ENCODE measurements at regions not wholly inside any gene's neighbourhood (a gene's known extent, or its start where the extent isn't known, plus 50 kb on each side); places are given as distances from the start of the nearest gene placed in this dataset.

DNA sequence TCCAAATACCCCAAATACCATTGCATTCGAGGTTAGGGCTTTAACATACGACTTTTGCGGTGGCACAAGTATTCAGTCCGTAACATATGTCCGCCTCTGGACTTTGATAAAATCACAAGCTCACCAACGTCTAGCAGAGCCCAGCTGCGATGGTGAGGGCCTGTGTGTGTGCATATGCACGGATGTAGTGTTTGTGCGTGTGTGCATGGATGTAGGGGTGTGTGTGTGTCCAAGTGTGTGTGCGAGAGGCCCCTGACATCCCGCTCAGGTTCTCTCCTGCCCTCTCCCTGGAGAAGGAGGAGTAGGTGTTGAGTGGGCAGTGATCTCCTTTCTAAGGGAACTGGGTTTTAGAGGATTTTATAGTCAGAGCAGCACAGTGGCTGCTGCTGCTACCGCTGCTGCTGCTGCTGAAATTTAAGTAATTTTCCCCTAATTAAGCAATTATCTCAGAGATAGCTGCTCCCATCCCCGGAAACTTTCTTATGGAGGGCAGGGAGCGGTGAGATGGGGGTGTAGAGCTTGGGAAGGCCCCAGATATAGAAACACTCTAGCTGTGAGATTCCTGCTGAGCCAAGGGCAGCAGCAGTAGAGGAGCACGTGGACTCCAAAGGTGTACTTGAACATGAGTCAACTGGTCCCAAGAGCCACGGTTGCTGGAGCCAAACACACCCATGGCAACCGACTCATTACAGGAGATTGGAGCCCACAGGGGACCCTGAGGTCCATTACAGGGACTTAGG, 121.7 kb upstream of the SDK2 start:
- no peak overlapping the region for H3K27ac ChIP-seq
- TF ChIP-seq, protein P1, sequence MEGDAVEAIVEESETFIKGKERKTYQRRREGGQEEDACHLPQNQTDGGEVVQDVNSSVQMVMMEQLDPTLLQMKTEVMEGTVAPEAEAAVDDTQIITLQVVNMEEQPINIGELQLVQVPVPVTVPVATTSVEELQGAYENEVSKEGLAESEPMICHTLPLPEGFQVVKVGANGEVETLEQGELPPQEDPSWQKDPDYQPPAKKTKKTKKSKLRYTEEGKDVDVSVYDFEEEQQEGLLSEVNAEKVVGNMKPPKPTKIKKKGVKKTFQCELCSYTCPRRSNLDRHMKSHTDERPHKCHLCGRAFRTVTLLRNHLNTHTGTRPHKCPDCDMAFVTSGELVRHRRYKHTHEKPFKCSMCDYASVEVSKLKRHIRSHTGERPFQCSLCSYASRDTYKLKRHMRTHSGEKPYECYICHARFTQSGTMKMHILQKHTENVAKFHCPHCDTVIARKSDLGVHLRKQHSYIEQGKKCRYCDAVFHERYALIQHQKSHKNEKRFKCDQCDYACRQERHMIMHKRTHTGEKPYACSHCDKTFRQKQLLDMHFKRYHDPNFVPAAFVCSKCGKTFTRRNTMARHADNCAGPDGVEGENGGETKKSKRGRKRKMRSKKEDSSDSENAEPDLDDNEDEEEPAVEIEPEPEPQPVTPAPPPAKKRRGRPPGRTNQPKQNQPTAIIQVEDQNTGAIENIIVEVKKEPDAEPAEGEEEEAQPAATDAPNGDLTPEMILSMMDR (IDR thresholded peaks at IDR 0.05), result no peak
- intact Hi-C loops (cut with DNase I), result no loop called here
- H3K27me3 ChIP-seq, result no peaks in the 10 kb centered on the region
- DNase-seq (ENCODE audit: low spot score in 2 of 2), result no peak
- H3K4me1 ChIP-seq, result peaks cover 4 to 21% of the 10 kb centered on the region in 2 donors
- H3K36me3 ChIP-seq, result no peaks in the 10 kb centered on the region
- H3K9me3 ChIP-seq, result no peaks in the 10 kb centered on the region
- H3K4me3 ChIP-seq, result no peak overlapping the region

DNA sequence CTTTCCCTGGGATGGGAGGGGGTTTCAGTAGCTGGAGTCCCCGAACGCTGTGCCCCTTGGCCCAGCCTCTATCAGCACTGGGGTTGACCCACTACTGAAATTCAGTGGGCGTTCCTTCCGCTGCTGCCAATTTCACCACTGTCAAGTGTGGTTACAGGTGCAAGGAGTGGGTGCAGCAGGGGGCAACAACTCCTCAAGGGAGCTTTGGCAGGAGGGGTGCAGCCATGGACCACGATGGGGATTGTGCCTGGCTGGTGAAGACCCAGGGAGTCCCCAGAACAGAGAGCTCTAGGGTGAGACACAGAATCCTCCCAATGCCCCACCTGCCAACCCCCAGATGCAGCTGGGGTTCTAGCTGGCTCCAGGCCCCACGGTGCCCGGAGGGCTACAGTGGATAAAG, 123.5 kb upstream of the SDK2 start:
- TF ChIP-seq, protein P1 (IDR thresholded peaks at IDR 0.05), result no peak
- Histone ChIP-seq H3K27ac (no peak overlapping the region), H3K4me3 (no peak overlapping the region), H3K36me3 (no peaks in the 10 kb centered on the region), H3K9me3 (no peaks in the 10 kb centered on the region), H3K27me3 (no peaks in the 10 kb centered on the region), H3K4me1 (peaks cover 13 to 32% of the 10 kb centered on the region in 2 donors)
- DNase-seq (ENCODE audit: low spot score in 2 of 2), result no peak
- intact Hi-C loops (cut with DNase I), result loop anchor here (2.0 kb wide), 1 partner anchor 125 kb away; no protein-coding TSS in a partner anchor

- intact Hi-C loops (cut with DNase I), result loop anchor here (2.0 kb wide), 1 partner anchor 126 kb away; no protein-coding TSS in a partner anchor
- DNase-seq (ENCODE audit: low spot score in 2 of 2), result no peak
- TF ChIP-seq, protein P1 (IDR thresholded peaks at IDR 0.05), result no peak
- Histone ChIP-seq H3K4me3 (no peak overlapping the region), H3K9me3 (no peaks in the 10 kb centered on the region), H3K4me1 (peaks cover 13 to 27% of the 10 kb centered on the region in 2 donors), H3K27me3 (no peaks in the 10 kb centered on the region), H3K36me3 (no peaks in the 10 kb centered on the region), H3K27ac (no peak overlapping the region)
Observed at GRCh38 chr17:73768691-73769090, 124.4 kb upstream of the SDK2 start.

DNA sequence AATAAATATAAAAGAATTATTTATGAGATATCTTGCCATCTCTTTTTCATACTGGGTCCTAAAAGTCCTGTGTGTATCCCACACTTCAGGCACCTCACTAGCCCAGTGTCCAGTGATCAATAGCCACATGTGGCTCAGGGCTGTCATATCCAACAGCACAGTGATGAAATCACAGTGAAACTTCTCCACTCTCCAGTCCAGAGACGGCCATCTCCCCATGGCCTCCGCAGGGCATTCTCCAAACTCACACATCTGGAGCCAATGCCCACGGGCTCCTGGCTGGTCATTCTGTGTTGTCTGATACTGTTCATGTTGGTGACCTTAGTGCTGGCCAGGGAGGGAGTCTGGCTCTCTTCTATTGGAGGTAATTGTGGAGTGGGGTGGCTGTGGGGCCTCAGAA, 125.2 kb upstream of the SDK2 start:
- Histone ChIP-seq H3K36me3 (no peaks in the 10 kb centered on the region), H3K4me1 (peaks cover 13 to 27% of the 10 kb centered on the region in 2 donors), H3K27ac (no peak overlapping the region), H3K27me3 (no peaks in the 10 kb centered on the region), H3K4me3 (no peak overlapping the region), H3K9me3 (no peaks in the 10 kb centered on the region)
- TF ChIP-seq, protein P1 (IDR thresholded peaks at IDR 0.05), result no peak
- DNase-seq (ENCODE audit: low spot score in 2 of 2), result no peak
- intact Hi-C loops (cut with DNase I), result loop anchor here (2.0 kb wide), 1 partner anchor 127 kb away; no protein-coding TSS in a partner anchor

- no peaks in the 10 kb centered on the region for H3K9me3 ChIP-seq
- H3K27ac ChIP-seq, result peak overlapping the region; percentile 53 to 54
- H3K36me3 ChIP-seq, result no peaks in the 10 kb centered on the region
- intact Hi-C loops (cut with DNase I), result loop anchor here (5.0 to 10.0 kb wide), 3 partner anchors 272 to 675 kb away; partner anchors contain the start of gene RPL38
- TF ChIP-seq, protein P1 (IDR thresholded peaks at IDR 0.05), result no peak
- peaks cover 13 to 27% of the 10 kb centered on the region in 2 donors for H3K4me1 ChIP-seq
- H3K4me3 ChIP-seq, result peak overlapping the region in 1 of 2 donors; percentile 3
- DNase-seq (ENCODE audit: low spot score in 2 of 2), result peak; percentile 53 to 92
- no peaks in the 10 kb centered on the region for H3K27me3 ChIP-seq
Observed at GRCh38 chr17:73770115-73770848, 126.0 kb upstream of the SDK2 start.
